H9 (cell line): ENCODE measurements at regions not wholly inside any gene's neighbourhood (a gene's known extent, or its start where the extent isn't known, plus 50 kb on each side); places are given as distances from the start of the nearest gene placed in this dataset.

Source experiments
- DNase-seq: peaks from one replicate; pipeline ENCODE4 v3.0.0-alpha.2; 2017
- H2AFZ ChIP-seq: one replicate; pipeline ENCODE4 v1.6.1; 2013; ENCODE audit warnings: mild to moderate bottlenecking, low read length, control low read depth, moderate library complexity
- H2AK5ac ChIP-seq: 2 replicates; pipeline ENCODE4 v1.6.1; 2013; ENCODE audit warnings: low read length, control low read depth, mixed read lengths; ENCODE audit not compliant: insufficient read length
- H2BK120ac ChIP-seq: one replicate; pipeline ENCODE4 v1.6.1; 2013; ENCODE audit warnings: low read depth, mild to moderate bottlenecking, low read length, control low read depth, inconsistent platforms; ENCODE audit not compliant: poor library complexity, severe bottlenecking
- H2BK12ac ChIP-seq: 2 replicates; pipeline ENCODE4 v1.6.1; 2013; ENCODE audit warnings: low read length, control low read depth, mixed read lengths, low read depth; ENCODE audit not compliant: insufficient read length
- H2BK15ac ChIP-seq: 2 replicates; pipeline ENCODE4 v1.6.1; 2013; ENCODE audit warnings: low read depth, low read length, control low read depth
- H2BK20ac ChIP-seq: one replicate; pipeline ENCODE4 v1.6.1; 2013; ENCODE audit warnings: low read depth, mild to moderate bottlenecking, low read length, control low read depth, inconsistent platforms; ENCODE audit not compliant: poor library complexity, severe bottlenecking
- H2BK5ac ChIP-seq: 2 replicates; pipeline ENCODE4 v1.6.1; 2013; ENCODE audit warnings: low read length, control low read depth, mixed read lengths; ENCODE audit not compliant: insufficient read length
- H3K14ac ChIP-seq: 2 replicates; pipeline ENCODE4 v1.6.1; 2013; ENCODE audit warnings: low read length, control low read depth; ENCODE audit not compliant: insufficient read depth
- H3K18ac ChIP-seq: 2 replicates; pipeline ENCODE4 v1.6.1; 2013; ENCODE audit warnings: low read depth, mild to moderate bottlenecking, mixed read lengths, low read length, control low read depth; ENCODE audit not compliant: insufficient read length
- H3K23ac ChIP-seq: 2 replicates; pipeline ENCODE4 v1.6.1; 2013; ENCODE audit warnings: low read length, control low read depth, mixed read lengths, low read depth; ENCODE audit not compliant: insufficient read length
- H3K23me2 ChIP-seq: 2 replicates; pipeline ENCODE4 v1.6.1; 2013; ENCODE audit warnings: low read depth, mild to moderate bottlenecking, mixed read lengths, low read length, control low read depth; ENCODE audit not compliant: insufficient read length, poor library complexity, severe bottlenecking
- H3K27ac ChIP-seq: 2 replicates; pipeline ENCODE4 v1.5.1; 2013; ENCODE audit warnings: low read length, control low read depth, mixed read lengths, low read depth; ENCODE audit not compliant: insufficient read length
- H3K27me3 ChIP-seq: 2 replicates; pipeline ENCODE4 v1.6.1; 2013; ENCODE audit warnings: low read length, control low read depth, inconsistent platforms; ENCODE audit not compliant: insufficient read depth
- H3K4ac ChIP-seq: 2 replicates; pipeline ENCODE4 v1.6.1; 2013; ENCODE audit warnings: low read depth, mild to moderate bottlenecking, control low read depth, inconsistent platforms, low read length, moderate library complexity
- H3K4me1 ChIP-seq: 2 replicates; pipeline ENCODE4 v1.6.1; 2013; ENCODE audit warnings: low read length, control low read depth, inconsistent platforms; ENCODE audit not compliant: insufficient read depth
- H3K4me2 ChIP-seq: 2 replicates; pipeline ENCODE4 v1.6.1; 2013; ENCODE audit warnings: low read length, control low read depth, mixed read lengths; ENCODE audit not compliant: insufficient read length, insufficient read depth
- H3K56ac ChIP-seq: 2 replicates; pipeline ENCODE4 v1.6.1; 2013; ENCODE audit warnings: low read depth, mild to moderate bottlenecking, mixed read lengths, low read length, control low read depth; ENCODE audit not compliant: insufficient read length
- H3K79me1 ChIP-seq: 2 replicates; pipeline ENCODE4 v1.6.1; 2013; ENCODE audit warnings: low read depth, mild to moderate bottlenecking, moderate library complexity, low read length, control low read depth, inconsistent platforms; ENCODE audit not compliant: insufficient read depth, poor library complexity, severe bottlenecking
- H3K79me2 ChIP-seq: 2 replicates; pipeline ENCODE4 v1.6.1; 2013; ENCODE audit warnings: low read length, control low read depth, inconsistent platforms; ENCODE audit not compliant: insufficient read depth
- H3K9ac ChIP-seq: 2 replicates; pipeline ENCODE4 v1.6.1; 2013; ENCODE audit warnings: low read length, control low read depth, mixed read lengths; ENCODE audit not compliant: insufficient read length; ENCODE audit errors: extremely low read depth
- H3K9me3 ChIP-seq: one replicate; pipeline ENCODE4 v1.6.1; 2013; ENCODE audit warnings: low read depth, low read length, inconsistent platforms; ENCODE audit not compliant: control insufficient read depth
- H3T11ph ChIP-seq: one replicate; pipeline ENCODE4 v1.6.1; 2013; ENCODE audit warnings: mild to moderate bottlenecking, low read length, control low read depth, inconsistent platforms
- H4K20me1 ChIP-seq: one replicate; pipeline ENCODE4 v1.6.1; 2013; ENCODE audit not compliant: control insufficient read depth, insufficient read length, insufficient read depth
- H4K5ac ChIP-seq: 2 replicates; pipeline ENCODE4 v1.6.1; 2013; ENCODE audit warnings: low read depth, mild to moderate bottlenecking, mixed read lengths, low read length, control low read depth; ENCODE audit not compliant: insufficient read length
- H4K8ac ChIP-seq: replicated peaks from 2 replicates; pipeline ENCODE4 v1.6.1; 2013; ENCODE audit warnings: low read length, control low read depth, mixed read lengths, low read depth; ENCODE audit not compliant: insufficient read length
- H4K91ac ChIP-seq: 2 replicates; pipeline ENCODE4 v1.6.1; 2013; ENCODE audit warnings: low read depth, mild to moderate bottlenecking, moderate library complexity, mixed read lengths, low read length, control low read depth; ENCODE audit not compliant: insufficient read length
- H3K27ac Mint-ChIP-seq, 3 experiments: 2 replicates in 2 of 3; 3 replicates in 1 of 3; pipeline ENCODE4 v1.8.0; 2020 to 2021; ENCODE audit warnings: mixed read lengths in 3 of 3, mild to moderate bottlenecking in 1 of 3, moderate library complexity in 1 of 3
- H3K27me3 Mint-ChIP-seq: 2 replicates; pipeline ENCODE4 v1.8.0; 2021; ENCODE audit warnings: low read depth, mild to moderate bottlenecking, moderate library complexity, mixed read lengths
- H3K36me3 Mint-ChIP-seq, 3 experiments: 2 replicates in 2 of 3; 3 replicates in 1 of 3; pipeline ENCODE4 v1.8.0; 2020 to 2021; ENCODE audit warnings: low read depth in 3 of 3, mixed read lengths in 3 of 3; ENCODE audit not compliant: insufficient read depth in 1 of 3
- H3K4me1 Mint-ChIP-seq, 2 experiments: 2 replicates each; pipeline ENCODE4 v1.8.0; 2020; ENCODE audit warnings: mixed read lengths in 2 of 2
- H3K4me3 Mint-ChIP-seq, 2 experiments: 2 replicates in 1 of 2; 3 replicates in 1 of 2; pipeline ENCODE4 v1.8.0; 2020 to 2021; ENCODE audit warnings: mild to moderate bottlenecking in 2 of 2, mixed read lengths in 2 of 2, moderate library complexity in 1 of 2
- H3K9me3 Mint-ChIP-seq, 2 experiments: 2 replicates in 1 of 2; 3 replicates in 1 of 2; pipeline ENCODE4 v1.8.0; 2020; ENCODE audit warnings: mild to moderate bottlenecking in 2 of 2, mixed read lengths in 2 of 2, moderate library complexity in 1 of 2
- WGBS: extraction: QIAGEN DNeasy Blood & Tissue Kit; methylation state at CpG from one replicate; pipeline ENCODE4 v1.1.7; 2013; ENCODE audit warnings: missing lambda C conversion rate, low lambda C conversion rate, mixed read lengths; ENCODE audit not compliant: insufficient read length; ENCODE audit errors: extremely low coverage; 5-methylcytosine and 5-hydroxymethylcytosine counted together
- TF ChIP-seq, protein P1 (sequence below): fragments of 200-600 bp; sonication (generic); conservative IDR thresholded peaks from 3 replicates; pipeline ENCODE4 v1.8.0; 2021; ENCODE audit warnings: antibody characterized with exemption, mild to moderate bottlenecking

DNA sequence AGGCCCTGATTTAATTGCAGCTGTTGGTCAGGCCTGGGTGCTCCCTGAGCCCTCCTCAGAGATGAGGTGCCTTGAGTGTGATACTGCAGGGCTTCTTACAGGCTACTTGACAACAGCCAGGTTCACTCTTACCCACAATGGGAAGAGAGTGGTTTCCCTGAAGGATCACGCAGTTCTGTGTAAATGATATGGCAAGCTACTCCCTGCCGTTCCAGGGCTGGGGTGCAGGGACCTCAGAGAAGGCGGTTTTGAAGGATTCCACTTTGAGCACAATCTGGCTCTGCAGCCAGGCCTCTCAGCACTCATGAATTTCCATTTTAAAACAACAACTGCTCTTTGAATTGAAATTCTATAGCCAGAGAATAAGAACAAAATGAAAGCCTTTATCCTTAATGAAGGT, 92.9 kb downstream of the SLC17A6 start:
- Histone ChIP-seq H4K5ac (no peak overlapping the region), H3K9me3 (no peaks in the 10 kb centered on the region), H4K91ac (no peak overlapping the region), H3K23ac (no peak overlapping the region), H3K9ac (no peak overlapping the region), H2BK15ac (no peak overlapping the region), H3K23me2 (peaks cover 3% of the 10 kb centered on the region), H4K20me1 (no peaks in the 10 kb centered on the region), H3K14ac (no peak overlapping the region), H3K79me1 (no peaks in the 10 kb centered on the region), H3K4ac (no peak overlapping the region), H3K4me2 (no peak overlapping the region), H2BK12ac (no peak overlapping the region), H3K56ac (no peak overlapping the region), H2BK120ac (no peak overlapping the region), H4K8ac (no peak overlapping the region), H2BK20ac (no peak overlapping the region), H3T11ph (no peak overlapping the region), H2AFZ (peak overlapping the region; percentile 52), H3K27ac (no peak overlapping the region), H2BK5ac (no peak overlapping the region), H3K79me2 (no peaks in the 10 kb centered on the region), H3K18ac (no peak overlapping the region), H3K4me1 (0 out of 2 replicates have a peak, but pooled peaks cover 2% of the 10 kb centered on the region), H2AK5ac (no peak overlapping the region), H3K27me3 (no peaks in the 10 kb centered on the region)
- peaks cover 4 to 7% of the 10 kb centered on the region in 2 experiments; a peak in 3 of 5 replicates for H3K9me3 Mint-ChIP-seq
- no peak for DNase-seq
- TF ChIP-seq, protein P1, sequence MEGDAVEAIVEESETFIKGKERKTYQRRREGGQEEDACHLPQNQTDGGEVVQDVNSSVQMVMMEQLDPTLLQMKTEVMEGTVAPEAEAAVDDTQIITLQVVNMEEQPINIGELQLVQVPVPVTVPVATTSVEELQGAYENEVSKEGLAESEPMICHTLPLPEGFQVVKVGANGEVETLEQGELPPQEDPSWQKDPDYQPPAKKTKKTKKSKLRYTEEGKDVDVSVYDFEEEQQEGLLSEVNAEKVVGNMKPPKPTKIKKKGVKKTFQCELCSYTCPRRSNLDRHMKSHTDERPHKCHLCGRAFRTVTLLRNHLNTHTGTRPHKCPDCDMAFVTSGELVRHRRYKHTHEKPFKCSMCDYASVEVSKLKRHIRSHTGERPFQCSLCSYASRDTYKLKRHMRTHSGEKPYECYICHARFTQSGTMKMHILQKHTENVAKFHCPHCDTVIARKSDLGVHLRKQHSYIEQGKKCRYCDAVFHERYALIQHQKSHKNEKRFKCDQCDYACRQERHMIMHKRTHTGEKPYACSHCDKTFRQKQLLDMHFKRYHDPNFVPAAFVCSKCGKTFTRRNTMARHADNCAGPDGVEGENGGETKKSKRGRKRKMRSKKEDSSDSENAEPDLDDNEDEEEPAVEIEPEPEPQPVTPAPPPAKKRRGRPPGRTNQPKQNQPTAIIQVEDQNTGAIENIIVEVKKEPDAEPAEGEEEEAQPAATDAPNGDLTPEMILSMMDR: no peak
- no peak overlapping the region for H3K27ac Mint-ChIP-seq
- no CpG with 5 or more reads among the region's 3 CpGs for WGBS
- peaks cover 10% of the 10 kb centered on the region for H3K27me3 Mint-ChIP-seq
- peaks cover 0 to 2% (median 0%) of the 10 kb centered on the region in 3 experiments; a peak in 1 of 7 replicates for H3K36me3 Mint-ChIP-seq
- H3K4me1 Mint-ChIP-seq: peaks cover 12 to 16% of the 10 kb centered on the region in 2 experiments
- H3K4me3 Mint-ChIP-seq: no peak overlapping the region
